Spleen (tissue), 11 donors: ENCODE measurements at regions not wholly inside any gene's neighbourhood (a gene's known extent, or its start where the extent isn't known, plus 50 kb on each side); places are given as distances from the start of the nearest gene placed in this dataset.
A peak's percentile ranks its signal among the peaks of the same experiment; 100 is the strongest.

Source experiments
- DNase-seq: peaks from one replicate; pipeline ENCODE4 v3.0.0-alpha.2; 2020
- H3K27ac ChIP-seq, 8 donors: fragments of 200-600 bp; sonication (generic) in 7 of 8; 1 replicate in 4 of 8; 2 replicates in 4 of 8; pipeline versions ENCODE4 v1.5.0 to v1.8.0; 2016 to 2021; ENCODE audit warnings: inconsistent platforms in 4 of 8, mild to moderate bottlenecking in 4 of 8, moderate library complexity in 1 of 8
- H3K27me3 ChIP-seq, 7 donors: fragments of 200-600 bp; sonication (generic) in 6 of 7; replicated peaks in 1 of 7; 1 replicate in 4 of 7; 2 replicates in 3 of 7; pipeline versions ENCODE4 v1.5.0 to v1.8.0; 2016 to 2021; ENCODE audit warnings: inconsistent platforms in 3 of 7, mild to moderate bottlenecking in 1 of 7
- H3K36me3 ChIP-seq, 6 donors: fragments of 200-600 bp; sonication (generic) in 5 of 6; 1 replicate in 4 of 6; 2 replicates in 2 of 6; pipeline versions ENCODE4 v1.5.0 to v1.8.0; 2016 to 2021; ENCODE audit warnings: inconsistent platforms in 2 of 6
- H3K4me1 ChIP-seq, 6 donors: fragments of 200-600 bp; sonication (generic) in 5 of 6; 1 replicate in 3 of 6; 2 replicates in 3 of 6; pipeline versions ENCODE4 v1.5.0 to v1.8.0; 2016 to 2021; ENCODE audit warnings: inconsistent platforms in 3 of 6
- H3K4me3 ChIP-seq, 8 donors: fragments of 200-600 bp; sonication (generic) in 7 of 8; 1 replicate in 4 of 8; 2 replicates in 4 of 8; pipeline versions ENCODE4 v1.5.0 to v1.8.0; 2016 to 2021; ENCODE audit warnings: inconsistent platforms in 4 of 8, mild to moderate bottlenecking in 4 of 8, moderate library complexity in 2 of 8
- H3K9me3 ChIP-seq, 8 donors: fragments of 200-600 bp; sonication (generic) in 7 of 8; 1 replicate in 4 of 8; 2 replicates in 4 of 8; pipeline versions ENCODE4 v1.5.0 to v1.8.0; 2016 to 2021; ENCODE audit warnings: inconsistent platforms in 4 of 8
- CTCF ChIP-seq, 11 experiments: fragments of 200-600 bp in 7 of 11; fragments of 450-650 bp in 4 of 11; sonication (generic) in 4 of 11; IDR thresholded peaks in 8 of 11; conservative IDR thresholded peaks in 3 of 11; 1 replicate in 7 of 11; 2 replicates in 4 of 11; pipeline versions ENCODE4 v1.4.0 to v1.8.0; 2016 to 2021; ENCODE audit warnings: antibody characterized with exemption in 11 of 11, inconsistent platforms in 4 of 11, mild to moderate bottlenecking in 1 of 11
- POLR2A ChIP-seq, 3 donors: fragments of 450-650 bp; IDR thresholded peaks; one replicate each; pipeline ENCODE4 v1.5.1; 2017; ENCODE audit warnings: antibody characterized with exemption in 3 of 3, mild to moderate bottlenecking in 1 of 3
- POLR2AphosphoS5 ChIP-seq, 3 donors: sonication (generic); formaldehyde crosslinking; IDR thresholded peaks; one replicate each; pipeline ENCODE4 v1.5.1; 2017; ENCODE audit warnings: antibody characterized with exemption in 3 of 3
- WGBS, 5 donors: extraction: QIAGEN DNeasy Blood & Tissue Kit in 3 of 5; methylation state at CpG; one replicate each; pipeline versions ENCODE4 v1.1.5 to v1.1.7; 2013 to 2018; 5-methylcytosine and 5-hydroxymethylcytosine counted together
- intact Hi-C: fragments of 100-400 bp; cut with DNase I; formaldehyde crosslinking; loops from one replicate; pipeline ENCODE4 v1.15.0; 2023; ENCODE audit warnings: low total_unique reads
- donor health status: healthy with polysubstance abuse.
- donor health status: DM: no; HTN: no; CAD: no; lungs with moderate emphysema.
- donor health status: DM: no; HTN: no; CAD: no.
- donor health status: Bipolar disorder and iron deficiency.
- donor health status: healthy.
- donor health status: DM: no; HTN: no; CAD: no.
- donor health status: DM: yes; HTN: yes; CAD: no.

- Histone ChIP-seq H3K27me3 (no peaks in the 10 kb centered on the region), H3K36me3 (no peaks in the 10 kb centered on the region), H3K9me3 (no peaks in the 10 kb centered on the region), H3K4me3 (no peak overlapping the region), H3K27ac (peak overlapping the region in 7 of 8 donors; percentile 17 to 73 (median 69)), H3K4me1 (peaks cover 29 to 57% (median 47%) of the 10 kb centered on the region in 6 donors)
- 3 to 11% (median 5%) methylated on average over 6 of the region's 6 CpGs for WGBS, 5 donors
- intact Hi-C loops = no loop called here
- peak; percentile 92 for DNase-seq
- TF ChIP-seq POLR2AphosphoS5 (IDR thresholded peaks at IDR 0.05) (peak; percentile 67 to 93 (median 83)), POLR2A (IDR thresholded peaks at IDR 0.05) (no peak)
Measured at GRCh38 chr2:128754246-128754724, 435.6 kb upstream of the HS6ST1 start.

- TF ChIP-seq POLR2AphosphoS5 (IDR thresholded peaks at IDR 0.05) (no peak), CTCF (IDR thresholded peaks at IDR 0.05 in 8 of 11, conservative IDR thresholded peaks at IDR 0.05 in 3 of 11) (peak in 1 of 11 experiments; percentile 13), POLR2A (IDR thresholded peaks at IDR 0.05) (no peak)
- Histone ChIP-seq H3K4me3 (no peak overlapping the region), H3K4me1 (peaks cover 29 to 50% (median 42%) of the 10 kb centered on the region in 6 donors), H3K9me3 (no peaks in the 10 kb centered on the region), H3K36me3 (no peaks in the 10 kb centered on the region), H3K27ac (no peak overlapping the region), H3K27me3 (no peaks in the 10 kb centered on the region)
- intact Hi-C loops = no loop called here
- WGBS, 5 donors = 64 to 69% (median 67%) methylated on average over 15 of the region's 15 CpGs
- no peak for DNase-seq
Measured at GRCh38 chr2:128755695-128756364, 437.2 kb upstream of the HS6ST1 start.

- TF ChIP-seq POLR2AphosphoS5 (IDR thresholded peaks at IDR 0.05) = no peak
- TF ChIP-seq POLR2A (IDR thresholded peaks at IDR 0.05) = no peak
- no peak for TF ChIP-seq CTCF (IDR thresholded peaks at IDR 0.05 in 8 of 11, conservative IDR thresholded peaks at IDR 0.05 in 3 of 11)
- DNase-seq = no peak
- intact Hi-C loops = no loop called here
- no peak overlapping the region for H3K4me3 ChIP-seq
- no peak overlapping the region for H3K27ac ChIP-seq
- H3K36me3 ChIP-seq = no peaks in the 10 kb centered on the region
- H3K27me3 ChIP-seq = no peaks in the 10 kb centered on the region
- peaks cover 0 to 3% (median 0%) of the 10 kb centered on the region in 8 donors for H3K9me3 ChIP-seq
- 39 to 51% (median 47%) methylated on average over 2 of the region's 2 CpGs for WGBS, 5 donors
- H3K4me1 ChIP-seq = peaks cover 29 to 48% (median 39%) of the 10 kb centered on the region in 6 donors
Measured at GRCh38 chr2:128756365-128756717, 437.7 kb upstream of the HS6ST1 start.

- intact Hi-C loops = no loop called here
- Histone ChIP-seq H3K4me3 (no peak overlapping the region), H3K36me3 (no peaks in the 10 kb centered on the region), H3K27me3 (no peaks in the 10 kb centered on the region), H3K27ac (no peak overlapping the region), H3K9me3 (peaks cover 0 to 30% (median 20%) of the 10 kb centered on the region in 8 donors), H3K4me1 (no peaks in the 10 kb centered on the region)
- peak; percentile 47 for DNase-seq
- 80 to 94% (median 86%) methylated on average over 3 to 6 of the region's 6 CpGs; no CpG with 5 or more reads in 1 of the 5 donors for WGBS, 5 donors
- no peak for TF ChIP-seq POLR2AphosphoS5 (IDR thresholded peaks at IDR 0.05)
- no peak for TF ChIP-seq CTCF (IDR thresholded peaks at IDR 0.05 in 8 of 11, conservative IDR thresholded peaks at IDR 0.05 in 3 of 11)
- TF ChIP-seq POLR2A (IDR thresholded peaks at IDR 0.05) = no peak
Measured at GRCh38 chr2:128765811-128766210, 447.1 kb upstream of the HS6ST1 start.
